ENCODE measurements at regions not wholly inside any gene's neighbourhood (a gene's known extent, or its start where the extent isn't known, plus 50 kb on each side); places are given as distances from the start of the nearest gene placed in this dataset.

- no peak for TF ChIP-seq POLR2A (IDR thresholded peaks at IDR 0.05)
- TF ChIP-seq, protein P1, sequence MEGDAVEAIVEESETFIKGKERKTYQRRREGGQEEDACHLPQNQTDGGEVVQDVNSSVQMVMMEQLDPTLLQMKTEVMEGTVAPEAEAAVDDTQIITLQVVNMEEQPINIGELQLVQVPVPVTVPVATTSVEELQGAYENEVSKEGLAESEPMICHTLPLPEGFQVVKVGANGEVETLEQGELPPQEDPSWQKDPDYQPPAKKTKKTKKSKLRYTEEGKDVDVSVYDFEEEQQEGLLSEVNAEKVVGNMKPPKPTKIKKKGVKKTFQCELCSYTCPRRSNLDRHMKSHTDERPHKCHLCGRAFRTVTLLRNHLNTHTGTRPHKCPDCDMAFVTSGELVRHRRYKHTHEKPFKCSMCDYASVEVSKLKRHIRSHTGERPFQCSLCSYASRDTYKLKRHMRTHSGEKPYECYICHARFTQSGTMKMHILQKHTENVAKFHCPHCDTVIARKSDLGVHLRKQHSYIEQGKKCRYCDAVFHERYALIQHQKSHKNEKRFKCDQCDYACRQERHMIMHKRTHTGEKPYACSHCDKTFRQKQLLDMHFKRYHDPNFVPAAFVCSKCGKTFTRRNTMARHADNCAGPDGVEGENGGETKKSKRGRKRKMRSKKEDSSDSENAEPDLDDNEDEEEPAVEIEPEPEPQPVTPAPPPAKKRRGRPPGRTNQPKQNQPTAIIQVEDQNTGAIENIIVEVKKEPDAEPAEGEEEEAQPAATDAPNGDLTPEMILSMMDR (IDR thresholded peaks at IDR 0.05), result no peak
These were observed 256.8 kb upstream of the DDHD1 start for GRCh38 chr14:53409969-53410368.

All from testis (tissue), 2 donors.